GM18951 (cell line): ENCODE measurements at regions not wholly inside any gene's neighbourhood (a gene's known extent, or its start where the extent isn't known, plus 50 kb on each side); places are given as distances from the start of the nearest gene placed in this dataset.
"Not testable (repeated sequence)": the region's sequence is repeated elsewhere in the genome, so short reads cannot be mapped to it uniquely, and the experiment has no call there.

Source experiments
- POLR2A ChIP-seq: IDR thresholded peaks from 4 replicates; pipeline ENCODE4 v1.6.1; 2011; ENCODE audit warnings: mild to moderate bottlenecking; ENCODE audit not compliant: insufficient read length, insufficient read depth; ENCODE audit errors: extremely low read depth
- in situ Hi-C: fragments of 300-500 bp; cut with MboI; formaldehyde crosslinking; loops from one replicate; pipeline ENCODE4 v1.12.0; 2022; ENCODE audit warnings: low sequenced_read_pairs, mixed read lengths, inconsistent platforms; ENCODE audit not compliant: unreplicated experiment

- TF ChIP-seq POLR2A, result no peak
- in situ Hi-C loops, result no loop called here
Observed at GRCh38 chr18:78875778-78876650, 103.6 kb upstream of the SALL3 start.

GRCh38 chr18:78876868-78877267 lies 102.8 kb upstream of the SALL3 start:
- in situ Hi-C loops, result no loop called here
- TF ChIP-seq POLR2A, result no peak

- no peak for TF ChIP-seq POLR2A
- in situ Hi-C loops, result no loop called here
Observed at GRCh38 chr18:78878335-78878734, 101.3 kb upstream of the SALL3 start.

GRCh38 chr18:78879072-78879883 lies 100.3 kb upstream of the SALL3 start:
- in situ Hi-C loops, result not testable (repeated sequence)

GRCh38 chr18:78882585-78882984 lies 97.0 kb upstream of the SALL3 start:
- no peak for TF ChIP-seq POLR2A
- in situ Hi-C loops, result no loop called here

GRCh38 chr18:78883501-78883900 lies 96.1 kb upstream of the SALL3 start:
- in situ Hi-C loops, result no loop called here
- TF ChIP-seq POLR2A, result no peak

- TF ChIP-seq POLR2A, result no peak
- in situ Hi-C loops, result no loop called here
Observed at GRCh38 chr18:78884502-78884901, 95.1 kb upstream of the SALL3 start.

GRCh38 chr18:78889250-78889649 lies 90.4 kb upstream of the SALL3 start:
- no peak for TF ChIP-seq POLR2A
- in situ Hi-C loops, result no loop called here

GRCh38 chr18:78890388-78890787 lies 89.2 kb upstream of the SALL3 start:
- no peak for TF ChIP-seq POLR2A
- in situ Hi-C loops, result no loop called here

- in situ Hi-C loops, result no loop called here
- no peak for TF ChIP-seq POLR2A
Observed at GRCh38 chr18:78891185-78891762, 88.3 kb upstream of the SALL3 start.

- in situ Hi-C loops, result no loop called here
Observed at GRCh38 chr18:78892177-78892576, 87.4 kb upstream of the SALL3 start.

GRCh38 chr18:78892721-78893120 lies 86.9 kb upstream of the SALL3 start:
- in situ Hi-C loops, result no loop called here
- TF ChIP-seq POLR2A, result no peak

More at GRCh38 chr18:78892177-78892576, 87.4 kb upstream of the SALL3 start:
- no peak for TF ChIP-seq POLR2A

GRCh38 chr18:78893281-78894032 lies 86.2 kb upstream of the SALL3 start:
- no peak for TF ChIP-seq POLR2A
- in situ Hi-C loops, result no loop called here
